ENCODE measurements at regions not wholly inside any gene's neighbourhood (a gene's known extent, or its start where the extent isn't known, plus 50 kb on each side); places are given as distances from the start of the nearest gene placed in this dataset.

- TF ChIP-seq JUND (IDR thresholded peaks at IDR 0.05) (no peak), CTCF (IDR thresholded peaks at IDR 0.05; ENCODE audit: low read depth, low read length, missing input control) (no peak), SP1 (IDR thresholded peaks at IDR 0.05) (no peak), MAX (IDR thresholded peaks at IDR 0.05) (no peak)
Measured at GRCh38 chr3:137066092-137066491, 108.3 kb downstream of the IL20RB start.

All from liver (tissue), 3 donors.